Heart left ventricle (tissue), 13 donors: ENCODE measurements at regions not wholly inside any gene's neighbourhood (a gene's known extent, or its start where the extent isn't known, plus 50 kb on each side); places are given as distances from the start of the nearest gene placed in this dataset.

ENCODE experiments used
- CTCF ChIP-seq, 12 donors: fragments of 200-600 bp; sonication (generic) in 4 of 12; IDR thresholded peaks; one replicate each; pipeline versions ENCODE4 v1.5.0 to v1.8.0; 2018 to 2022; ENCODE audit warnings: antibody characterized with exemption in 12 of 12, mild to moderate bottlenecking in 5 of 12
- POLR2A ChIP-seq, 2 donors: fragments of 450-650 bp; IDR thresholded peaks; one replicate each; pipeline ENCODE4 v1.6.1; 2017; ENCODE audit warnings: antibody characterized with exemption in 2 of 2, mild to moderate bottlenecking in 2 of 2, moderate library complexity in 2 of 2
- donor health status: ischemic (EF 13 %, LVEDD 7.1; RV severe dilation, severe dysfunction).
- donor health status: DM: no; HTN: yes; CAD: no.
- donor health status: DM: no; HTN: no; CAD: no.
- donor health status: ischemic (EF 25% LVEDD 6.9; RV normal size, moderate dysfunction).
- donor health status: ischemic (EF 25% LVEDD 5.7; RV mildly dilated, moderate dysfunction).
- donor health status: ischemic (EF 35%, LVEDD 5.7; RV mildly dilated, moderate dysfunction).
- donor health status: nonischemic (EF 11% LVEDD 7.7; RV severe dilation, severe dysfunction).
- donor health status: DM: yes; HTN: yes; CAD: no.
- donor health status: PGD.
- donor health status: ischemic (EF 29% LVEDD 5.4; RV normal size, mild dysfunction).
- donor health status: nonischemic (EF 23%, LVEDD 6.1; RV moderate dilation, normal function).

DNA sequence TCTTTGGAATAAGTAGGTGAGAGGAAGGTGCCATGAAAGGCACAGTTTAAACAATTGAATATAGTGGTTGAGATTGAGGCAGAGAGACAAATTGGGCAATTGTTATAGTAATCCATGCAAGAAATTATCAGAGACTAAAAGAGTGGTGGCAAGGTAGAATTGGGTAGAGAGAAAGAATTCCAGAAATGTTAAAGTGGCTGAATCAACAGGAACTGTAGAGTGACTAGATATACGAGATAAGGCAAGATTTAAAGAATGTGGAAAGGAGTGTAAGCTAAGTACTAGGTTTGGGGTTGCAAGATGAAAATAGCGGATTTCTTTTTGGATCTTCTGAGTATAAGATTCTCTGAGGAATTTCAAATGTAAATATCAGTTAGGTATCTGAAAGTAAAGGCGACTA, 285.2 kb downstream of the DMRTA1 start:
- TF ChIP-seq CTCF (IDR thresholded peaks at IDR 0.05), result no peak
- no peak for TF ChIP-seq POLR2A (IDR thresholded peaks at IDR 0.05)
